Right lung (tissue), 2 donors: ENCODE measurements at regions not wholly inside any gene's neighbourhood (a gene's known extent, or its start where the extent isn't known, plus 50 kb on each side); places are given as distances from the start of the nearest gene placed in this dataset.

ENCODE experiments used
- DNase-seq, 2 donors: peaks; one replicate each; pipeline ENCODE4 v3.0.0-alpha.2; 2013

- DNase-seq = no peak
These were observed 344.4 kb downstream of the CYRIA start for GRCh38 chr2:16321256-16321655.

GRCh38 chr2:16320716-16321115, 344.9 kb downstream of the CYRIA start:
- no peak for DNase-seq

GRCh38 chr2:16319551-16320121, 346.0 kb downstream of the CYRIA start:
- DNase-seq = no peak

- peak in 1 of 2 donors; percentile 25 for DNase-seq
These were observed 347.0 kb downstream of the CYRIA start for GRCh38 chr2:16318474-16319195.

- no peak for DNase-seq
These were observed 347.6 kb downstream of the CYRIA start for GRCh38 chr2:16318051-16318450.

- DNase-seq = no peak
These were observed 348.3 kb downstream of the CYRIA start for GRCh38 chr2:16317211-16317830.

- no peak for DNase-seq
These were observed 349.0 kb downstream of the CYRIA start for GRCh38 chr2:16316456-16317210.

GRCh38 chr2:16315908-16316307, 349.7 kb downstream of the CYRIA start:
- DNase-seq = no peak

GRCh38 chr2:16315458-16315835, 350.2 kb downstream of the CYRIA start:
- no peak for DNase-seq

GRCh38 chr2:16314691-16315457, 350.8 kb downstream of the CYRIA start:
- no peak for DNase-seq

GRCh38 chr2:16314001-16314400, 351.6 kb downstream of the CYRIA start:
- no peak for DNase-seq

GRCh38 chr2:16313235-16313975, 352.2 kb downstream of the CYRIA start:
- no peak for DNase-seq

GRCh38 chr2:16312771-16313170, 352.9 kb downstream of the CYRIA start:
- DNase-seq = no peak

- no peak for DNase-seq
These were observed 353.9 kb downstream of the CYRIA start for GRCh38 chr2:16311521-16312440.

GRCh38 chr2:16308816-16309215, 356.8 kb downstream of the CYRIA start:
- no peak for DNase-seq

GRCh38 chr2:16304876-16305590, 360.6 kb downstream of the CYRIA start:
- DNase-seq = no peak

GRCh38 chr2:16303761-16304160, 361.9 kb downstream of the CYRIA start:
- no peak for DNase-seq

- DNase-seq = no peak
These were observed 362.4 kb downstream of the CYRIA start for GRCh38 chr2:16303273-16303577.
